Caco-2 (cell line): ENCODE measurements at regions not wholly inside any gene's neighbourhood (a gene's known extent, or its start where the extent isn't known, plus 50 kb on each side); places are given as distances from the start of the nearest gene placed in this dataset.

Experiments
- BruUV-seq: library from RNA; stranded (reverse); fragments of 400-500 nt; replicated peaks from 2 replicates; lab custom pipeline; 2021; lab: Mats Ljungman, UMichigan
- CTCF ChIA-PET: fragments of 300-600 bp; sonication (Branson Sonifier 250); formaldehyde crosslinking; loops from one replicate; lab custom pipeline; 2022; ENCODE audit warnings: antibody characterized with exemption; lab: Charles Lee
- POLR2A ChIA-PET: fragments of 300-600 bp; sonication (Branson Sonifier 250); formaldehyde crosslinking; loops from one replicate; lab custom pipeline; 2022; ENCODE audit warnings: antibody characterized with exemption; lab: Charles Lee
- DNase-seq, 2 experiments: peaks; one replicate each; pipeline versions ENCODE4 v3.0.0 to v3.0.0-alpha.2; 2020 to 2022
- H3K27me3 ChIP-seq: replicated peaks from 2 replicates; pipeline ENCODE4 v1.6.0; 2011; ENCODE audit warnings: low read length; ENCODE audit not compliant: control insufficient read depth, insufficient read depth
- H3K36me3 ChIP-seq: 2 replicates; pipeline ENCODE4 v1.5.1; 2011; ENCODE audit warnings: low read length; ENCODE audit not compliant: control insufficient read depth, insufficient read depth
- H3K4me1 ChIP-seq: fragments of 250-450 bp; sonication (Bioruptor Pico); 2 replicates; pipeline ENCODE4 v1.5.1; 2020; ENCODE audit warnings: mild to moderate bottlenecking
- H3K4me3 ChIP-seq: 2 replicates; pipeline ENCODE4 v1.5.1; 2011; ENCODE audit warnings: low read depth, mild to moderate bottlenecking, control low read depth, low read length
- H3K9me3 ChIP-seq: fragments of 250-450 bp; sonication (Bioruptor Pico); 2 replicates; pipeline ENCODE4 v1.5.1; 2020; ENCODE audit warnings: mild to moderate bottlenecking, moderate library complexity
- H3K27ac Mint-ChIP-seq: one replicate; pipeline ENCODE4 v1.8.0; 2022; ENCODE audit warnings: mixed read lengths; ENCODE audit not compliant: unreplicated experiment
- H3K27me3 Mint-ChIP-seq: one replicate; pipeline ENCODE4 v1.8.0; 2022; ENCODE audit warnings: mixed read lengths; ENCODE audit not compliant: insufficient read depth, unreplicated experiment
- H3K36me3 Mint-ChIP-seq: one replicate; pipeline ENCODE4 v1.8.0; 2022; ENCODE audit warnings: mild to moderate bottlenecking, mixed read lengths; ENCODE audit not compliant: insufficient read depth, unreplicated experiment
- H3K4me1 Mint-ChIP-seq: one replicate; pipeline ENCODE4 v1.8.0; 2022; ENCODE audit warnings: low read depth, mixed read lengths; ENCODE audit not compliant: unreplicated experiment
- H3K4me3 Mint-ChIP-seq: one replicate; pipeline ENCODE4 v1.8.0; 2022; ENCODE audit warnings: mild to moderate bottlenecking, moderate library complexity, mixed read lengths; ENCODE audit not compliant: unreplicated experiment
- H3K9me3 Mint-ChIP-seq: one replicate; pipeline ENCODE4 v1.8.0; 2022; ENCODE audit warnings: mixed read lengths; ENCODE audit not compliant: unreplicated experiment
- CTCF ChIP-seq, 2 experiments: fragments of 200-600 bp in 1 of 2; IDR thresholded peaks; 1 replicate in 1 of 2; 2 replicates in 1 of 2; pipeline versions ENCODE4 v1.5.1 to v1.8.0; 2011 to 2022; ENCODE audit warnings: antibody characterized with exemption in 1 of 2, control low read depth in 1 of 2, inconsistent platforms in 1 of 2, low read depth in 1 of 2, low read length in 1 of 2, mild to moderate bottlenecking in 1 of 2, moderate library complexity in 1 of 2; ENCODE audit not compliant: insufficient read depth in 1 of 2, severe bottlenecking in 1 of 2, unreplicated experiment in 1 of 2
- intact Hi-C: fragments of 100-400 bp; cut with micrococcal nuclease; formaldehyde crosslinking; loops from one replicate; pipeline ENCODE4 v1.10.0; 2022; ENCODE audit not compliant: unreplicated experiment

- Mint-ChIP-seq H3K4me1 (no peaks in the 10 kb centered on the region), H3K4me3 (no peak overlapping the region), H3K27ac (no peak overlapping the region), H3K27me3 (no peaks in the 10 kb centered on the region), H3K36me3 (no peaks in the 10 kb centered on the region), H3K9me3 (no peaks in the 10 kb centered on the region)
- H3K4me1 ChIP-seq = no peaks in the 10 kb centered on the region
- no peaks in the 10 kb centered on the region for H3K9me3 ChIP-seq
- no peak for DNase-seq
- BruUV-seq = no TSS peak
- no peaks in the 10 kb centered on the region for H3K27me3 ChIP-seq
- ChIA-PET CTCF (no interaction called here), POLR2A (no interaction called here)
- H3K36me3 ChIP-seq = no peaks in the 10 kb centered on the region
- intact Hi-C loops = no loop called here
- TF ChIP-seq CTCF (IDR thresholded peaks at IDR 0.05; ENCODE audit: insufficient read depth in 1 of 2, low read depth in 1 of 2, low read length in 1 of 2, severe bottlenecking in 1 of 2, unreplicated experiment in 1 of 2) = no peak
- H3K4me3 ChIP-seq = no peak overlapping the region
These were observed 301.2 kb downstream of the TUSC1 start for GRCh38 chr9:25377039-25377438.

- H3K4me3 Mint-ChIP-seq = no peak overlapping the region
- no peak for DNase-seq
- H3K36me3 Mint-ChIP-seq = no peaks in the 10 kb centered on the region
- Histone ChIP-seq H3K27me3 (no peaks in the 10 kb centered on the region), H3K36me3 (no peaks in the 10 kb centered on the region), H3K4me1 (no peaks in the 10 kb centered on the region), H3K4me3 (no peak overlapping the region), H3K9me3 (no peaks in the 10 kb centered on the region)
- H3K27me3 Mint-ChIP-seq = no peaks in the 10 kb centered on the region
- TF ChIP-seq CTCF (IDR thresholded peaks at IDR 0.05; ENCODE audit: insufficient read depth in 1 of 2, low read depth in 1 of 2, low read length in 1 of 2, severe bottlenecking in 1 of 2, unreplicated experiment in 1 of 2) = no peak
- H3K9me3 Mint-ChIP-seq = no peaks in the 10 kb centered on the region
- no TSS peak for BruUV-seq
- no peak overlapping the region for H3K27ac Mint-ChIP-seq
- CTCF ChIA-PET = no interaction called here
- POLR2A ChIA-PET = no interaction called here
- intact Hi-C loops = no loop called here
- H3K4me1 Mint-ChIP-seq = no peaks in the 10 kb centered on the region
These were observed 304.0 kb downstream of the TUSC1 start for GRCh38 chr9:25374281-25374680.

- H3K27me3 ChIP-seq = no peaks in the 10 kb centered on the region
- Mint-ChIP-seq H3K36me3 (no peaks in the 10 kb centered on the region), H3K27ac (no peak overlapping the region), H3K4me1 (no peaks in the 10 kb centered on the region), H3K9me3 (no peaks in the 10 kb centered on the region), H3K4me3 (no peak overlapping the region), H3K27me3 (no peaks in the 10 kb centered on the region)
- no peak for TF ChIP-seq CTCF (IDR thresholded peaks at IDR 0.05; ENCODE audit: insufficient read depth in 1 of 2, low read depth in 1 of 2, low read length in 1 of 2, severe bottlenecking in 1 of 2, unreplicated experiment in 1 of 2)
- H3K4me3 ChIP-seq = no peak overlapping the region
- H3K9me3 ChIP-seq = no peaks in the 10 kb centered on the region
- no peaks in the 10 kb centered on the region for H3K36me3 ChIP-seq
- H3K4me1 ChIP-seq = no peaks in the 10 kb centered on the region
- intact Hi-C loops = no loop called here
- BruUV-seq = no TSS peak
- ChIA-PET POLR2A (no interaction called here), CTCF (no interaction called here)
- DNase-seq = no peak
These were observed 311.3 kb downstream of the TUSC1 start for GRCh38 chr9:25366906-25367305.
